ENCODE measurements at regions not wholly inside any gene's neighbourhood (a gene's known extent, or its start where the extent isn't known, plus 50 kb on each side); places are given as distances from the start of the nearest gene placed in this dataset.

DNA sequence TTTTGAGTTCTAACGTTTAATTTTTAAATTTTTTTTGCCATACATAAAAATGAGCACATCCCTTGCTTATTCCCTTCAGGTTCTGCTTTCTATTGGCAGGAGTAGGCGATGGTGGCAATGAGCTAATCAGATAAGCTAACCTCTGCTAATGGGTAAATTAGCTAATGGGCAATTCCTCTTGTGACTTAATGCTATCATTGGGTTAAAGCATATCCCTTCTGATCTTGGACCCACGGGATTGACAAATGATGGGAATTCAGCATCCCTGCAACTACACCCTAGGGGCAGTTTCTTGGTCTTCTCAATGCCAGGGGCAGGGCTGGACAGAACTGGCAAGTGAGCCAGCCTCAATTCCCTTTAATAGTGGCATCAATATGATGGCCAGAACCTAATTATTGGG, 70.2 kb upstream of the IL12B start:
- no peak overlapping the region for H3K27ac ChIP-seq (ENCODE audit: extremely low read depth, low read depth, low read length)
- no peaks in the 10 kb centered on the region for H4K20me1 ChIP-seq (replicated peaks; ENCODE audit: control insufficient read depth, insufficient read depth, low read length)
- no peaks in the 10 kb centered on the region for H3K9me3 ChIP-seq (replicated peaks; ENCODE audit: control insufficient read depth, insufficient read depth, low read depth, low read length)
- CTCF ChIA-PET (ENCODE audit: low intra/inter-chr PET ratio) = no interaction called here
- in situ Hi-C loops (cut with MboI) (no loop called here), intact Hi-C loops (cut with micrococcal nuclease) (no loop called here)
- FAIRE-seq (no peak), ATAC-seq (no peak), DNase-seq (ENCODE audit: extremely low read depth in 1 of 4, low spot score in 3 of 4) (no peak)
- 2% methylated on average over 3 of the region's 3 CpGs for WGBS (ENCODE audit: insufficient coverage, low coverage, missing lambda C conversion rate)
- H3K4me2 ChIP-seq (ENCODE audit: insufficient read depth, low read length) = no peak overlapping the region
- H3K9ac ChIP-seq (ENCODE audit: insufficient read depth in 1 of 2, low read depth in 2 of 2, low read length in 2 of 2) = no peak overlapping the region
- no peaks in the 10 kb centered on the region for H3K79me2 ChIP-seq (ENCODE audit: control insufficient read depth, insufficient read depth, low read length)
- POLR2A ChIA-PET = interaction anchor here (1.2 kb wide), 1 partner anchor 137 kb away, joined by 3 read pairs; no protein-coding TSS in a partner anchor
- H3K4me1 ChIP-seq (replicated peaks in 1 of 2; ENCODE audit: control insufficient read depth in 2 of 2, insufficient read depth in 2 of 2, low read length in 2 of 2) = no peaks in the 10 kb centered on the region
- H3K4me3 ChIP-seq = no peak overlapping the region
- no peaks in the 10 kb centered on the region for H3K9me1 ChIP-seq (ENCODE audit: control insufficient read depth, insufficient read depth, low read length)
- no peaks in the 10 kb centered on the region for H3K36me3 ChIP-seq (ENCODE audit: control insufficient read depth, insufficient read depth, low read length)
- peaks cover 6 to 17% of the 10 kb centered on the region in 2 experiments; a peak in 2 of 5 replicates for H3K27me3 ChIP-seq (ENCODE audit: control insufficient read depth in 2 of 2, insufficient read depth in 2 of 2, low read length in 2 of 2)
- BruUV-seq (replicated peaks) = no TSS peak
- no peak overlapping the region for H2AFZ ChIP-seq (ENCODE audit: low read depth, low read length)
- TF ChIP-seq ZNF282 (CRISPR knock-in tag; IDR thresholded peaks at IDR 0.05) (no peak), LEF1 (IDR thresholded peaks at IDR 0.05) (no peak), GATAD2B (IDR thresholded peaks at IDR 0.05; ENCODE audit: borderline replicate concordance) (no peak), ZNF384 (IDR thresholded peaks at IDR 0.05; ENCODE audit: low read depth, low read length) (no peak), KLF13 (tag; IDR thresholded peaks at IDR 0.05; ENCODE audit: borderline replicate concordance, low read depth) (no peak), ZFP30 (CRISPR knock-in tag; IDR thresholded peaks at IDR 0.05; ENCODE audit: borderline replicate concordance) (no peak), ZKSCAN1 (IDR thresholded peaks at IDR 0.05; ENCODE audit: low read depth, low read length) (no peak), CHD2 (IDR thresholded peaks at IDR 0.05; ENCODE audit: low read depth, low read length) (no peak), SUPT5H (IDR thresholded peaks at IDR 0.05) (no peak), PRMT5 (CRISPR knock-in tag; IDR thresholded peaks at IDR 0.05) (no peak), ZNF143 (CRISPR knock-in tag; IDR thresholded peaks at IDR 0.05) (no peak), MAZ (CRISPR knock-in tag; conservative IDR thresholded peaks at IDR 0.05 in 1 of 2, IDR thresholded peaks at IDR 0.05 in 1 of 2) (no peak), ZBTB1 (CRISPR knock-in tag; IDR thresholded peaks at IDR 0.05; ENCODE audit: borderline replicate concordance, low read depth) (no peak), ZC3H11A (IDR thresholded peaks at IDR 0.05; ENCODE audit: low read depth, low read length) (no peak)
- TF ChIP-seq, protein P1, sequence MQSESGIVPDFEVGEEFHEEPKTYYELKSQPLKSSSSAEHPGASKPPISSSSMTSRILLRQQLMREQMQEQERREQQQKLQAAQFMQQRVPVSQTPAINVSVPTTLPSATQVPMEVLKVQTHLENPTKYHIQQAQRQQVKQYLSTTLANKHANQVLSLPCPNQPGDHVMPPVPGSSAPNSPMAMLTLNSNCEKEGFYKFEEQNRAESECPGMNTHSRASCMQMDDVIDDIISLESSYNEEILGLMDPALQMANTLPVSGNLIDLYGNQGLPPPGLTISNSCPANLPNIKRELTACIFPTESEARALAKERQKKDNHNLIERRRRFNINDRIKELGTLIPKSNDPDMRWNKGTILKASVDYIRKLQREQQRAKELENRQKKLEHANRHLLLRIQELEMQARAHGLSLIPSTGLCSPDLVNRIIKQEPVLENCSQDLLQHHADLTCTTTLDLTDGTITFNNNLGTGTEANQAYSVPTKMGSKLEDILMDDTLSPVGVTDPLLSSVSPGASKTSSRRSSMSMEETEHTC (IDR thresholded peaks at IDR 0.05) = no peak
- TF ChIP-seq, protein P2, sequence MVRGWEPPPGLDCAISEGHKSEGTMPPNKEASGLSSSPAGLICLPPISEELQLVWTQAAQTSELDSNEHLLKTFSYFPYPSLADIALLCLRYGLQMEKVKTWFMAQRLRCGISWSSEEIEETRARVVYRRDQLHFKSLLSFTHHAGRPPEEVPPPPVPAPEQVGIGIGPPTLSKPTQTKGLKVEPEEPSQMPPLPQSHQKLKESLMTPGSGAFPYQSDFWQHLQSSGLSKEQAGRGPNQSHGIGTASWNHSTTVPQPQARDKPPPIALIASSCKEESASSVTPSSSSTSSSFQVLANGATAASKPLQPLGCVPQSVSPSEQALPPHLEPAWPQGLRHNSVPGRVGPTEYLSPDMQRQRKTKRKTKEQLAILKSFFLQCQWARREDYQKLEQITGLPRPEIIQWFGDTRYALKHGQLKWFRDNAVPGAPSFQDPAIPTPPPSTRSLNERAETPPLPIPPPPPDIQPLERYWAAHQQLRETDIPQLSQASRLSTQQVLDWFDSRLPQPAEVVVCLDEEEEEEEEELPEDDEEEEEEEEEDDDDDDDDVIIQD (CRISPR knock-in tag; IDR thresholded peaks at IDR 0.05) = no peak
- TF ChIP-seq, protein P3, sequence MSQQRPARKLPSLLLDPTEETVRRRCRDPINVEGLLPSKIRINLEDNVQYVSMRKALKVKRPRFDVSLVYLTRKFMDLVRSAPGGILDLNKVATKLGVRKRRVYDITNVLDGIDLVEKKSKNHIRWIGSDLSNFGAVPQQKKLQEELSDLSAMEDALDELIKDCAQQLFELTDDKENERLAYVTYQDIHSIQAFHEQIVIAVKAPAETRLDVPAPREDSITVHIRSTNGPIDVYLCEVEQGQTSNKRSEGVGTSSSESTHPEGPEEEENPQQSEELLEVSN (IDR thresholded peaks at IDR 0.05; ENCODE audit: borderline replicate concordance in 1 of 2, extremely low read depth in 1 of 2, insufficient read depth in 1 of 2, insufficient read length in 1 of 2, low read depth in 1 of 2, low read length in 1 of 2, poor library complexity in 1 of 2, severe bottlenecking in 1 of 2) = no peak
- TF ChIP-seq, protein P4, sequence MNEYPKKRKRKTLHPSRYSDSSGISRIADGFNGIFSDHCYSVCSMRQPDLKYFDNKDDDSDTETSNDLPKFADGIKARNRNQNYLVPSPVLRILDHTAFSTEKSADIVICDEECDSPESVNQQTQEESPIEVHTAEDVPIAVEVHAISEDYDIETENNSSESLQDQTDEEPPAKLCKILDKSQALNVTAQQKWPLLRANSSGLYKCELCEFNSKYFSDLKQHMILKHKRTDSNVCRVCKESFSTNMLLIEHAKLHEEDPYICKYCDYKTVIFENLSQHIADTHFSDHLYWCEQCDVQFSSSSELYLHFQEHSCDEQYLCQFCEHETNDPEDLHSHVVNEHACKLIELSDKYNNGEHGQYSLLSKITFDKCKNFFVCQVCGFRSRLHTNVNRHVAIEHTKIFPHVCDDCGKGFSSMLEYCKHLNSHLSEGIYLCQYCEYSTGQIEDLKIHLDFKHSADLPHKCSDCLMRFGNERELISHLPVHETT (CRISPR knock-in tag; conservative IDR thresholded peaks at IDR 0.05 in 1 of 2, IDR thresholded peaks at IDR 0.05 in 1 of 2) = no peak
